SK-N-SH (cell line): ENCODE measurements at regions not wholly inside any gene's neighbourhood (a gene's known extent, or its start where the extent isn't known, plus 50 kb on each side); places are given as distances from the start of the nearest gene placed in this dataset.

ENCODE experiments used
- CTCF ChIA-PET: fragments of 300-600, 350-600 bp; formaldehyde crosslinking; extraction: SDS; loops from one replicate; lab custom pipeline; 2021; lab: Yijun Ruan, JAX
- POLR2A ChIA-PET: fragments of 350-600 bp; sonication (Branson Sonifier 250); formaldehyde crosslinking; extraction: SDS; loops from one replicate; lab custom pipeline; 2020; ENCODE audit warnings: antibody characterized with exemption, inconsistent platforms; lab: Yijun Ruan, JAX
- DNase-seq: peaks from one replicate; pipeline ENCODE4 v3.0.0; 2012
- H2AFZ ChIP-seq: fragments of 200-600 bp; sonication (generic); 2 replicates; pipeline ENCODE4 v1.8.1; 2016; ENCODE audit warnings: antibody characterized with exemption, mild to moderate bottlenecking, low read depth
- H3F3A ChIP-seq: fragments of 200-600 bp; sonication (generic); replicated peaks from 2 replicates; pipeline ENCODE3; 2016; ENCODE audit warnings: antibody characterized with exemption, mild to moderate bottlenecking; ENCODE audit not compliant: insufficient read depth
- H3K27ac ChIP-seq, 2 experiments: fragments of 200-500 bp in 1 of 2; fragments of 200-600 bp in 1 of 2; sonication (Bioruptor generic) in 1 of 2; sonication (generic), shearing (Covaris generic) in 1 of 2; 2 replicates each; pipeline versions ENCODE4 v1.5.1 to v1.6.1; 2014 to 2016; ENCODE audit warnings: low read depth in 2 of 2, inconsistent platforms in 1 of 2, low read length in 1 of 2, mild to moderate bottlenecking in 1 of 2, mixed read lengths in 1 of 2
- H3K27me3 ChIP-seq: fragments of 200-600 bp; sonication (generic), shearing (Covaris generic); 2 replicates; pipeline ENCODE4 v1.6.1; 2016; ENCODE audit warnings: mixed run types; ENCODE audit not compliant: insufficient read depth
- H3K36me3 ChIP-seq, 2 experiments: fragments of 200-500 bp in 1 of 2; fragments of 200-600 bp in 1 of 2; sonication (Bioruptor generic) in 1 of 2; sonication (generic) in 1 of 2; replicated peaks in 1 of 2; 2 replicates each; pipeline versions ENCODE3 to v1.5.1; 2014 to 2016; ENCODE audit warnings: low read length in 1 of 2, mild to moderate bottlenecking in 1 of 2; ENCODE audit not compliant: insufficient read depth in 2 of 2, control insufficient read depth in 1 of 2
- H3K4me1 ChIP-seq, 2 experiments: fragments of 200-500 bp in 1 of 2; fragments of 200-600 bp in 1 of 2; sonication (Bioruptor generic) in 1 of 2; sonication (generic), shearing (Covaris generic) in 1 of 2; 2 replicates each; pipeline versions ENCODE4 v1.5.1 to v1.6.1; 2014 to 2016; ENCODE audit warnings: low read depth in 1 of 2, low read length in 1 of 2, mixed run types in 1 of 2; ENCODE audit not compliant: insufficient read depth in 2 of 2, control insufficient read depth in 1 of 2
- H3K4me2 ChIP-seq: fragments of 200-600 bp; sonication (generic), shearing (Covaris generic); 2 replicates; pipeline ENCODE4 v1.6.1; 2017; ENCODE audit warnings: mixed run types
- H3K4me3 ChIP-seq, 2 experiments: fragments of 200-500 bp in 1 of 2; fragments of 200-600 bp in 1 of 2; sonication (Bioruptor generic) in 1 of 2; sonication (generic), shearing (Covaris generic) in 1 of 2; 2 replicates each; pipeline versions ENCODE4 v1.5.1 to v1.8.1; 2014 to 2016; ENCODE audit warnings: low read depth in 2 of 2, inconsistent platforms in 1 of 2, low read length in 1 of 2, mild to moderate bottlenecking in 1 of 2, mixed read lengths in 1 of 2, moderate library complexity in 1 of 2
- H3K79me2 ChIP-seq: fragments of 200-600 bp; sonication (generic); 2 replicates; pipeline ENCODE4 v1.8.1; 2017; ENCODE audit warnings: mild to moderate bottlenecking; ENCODE audit not compliant: insufficient read depth
- H3K9ac ChIP-seq: fragments of 200-600 bp; sonication (generic); 2 replicates; pipeline ENCODE4 v1.6.1; 2017; ENCODE audit warnings: mixed run types
- H3K9me2 ChIP-seq: fragments of 200-600 bp; sonication (generic); 2 replicates; pipeline ENCODE4 v1.6.1; 2017; ENCODE audit warnings: mixed run types
- H3K9me3 ChIP-seq: fragments of 200-600 bp; sonication (generic); 2 replicates; pipeline ENCODE4 v1.6.1; 2017; ENCODE audit warnings: mixed run types, mild to moderate bottlenecking, moderate library complexity
- H4K20me1 ChIP-seq: fragments of 200-600 bp; sonication (generic); 2 replicates; pipeline ENCODE4 v1.6.1; 2017; ENCODE audit warnings: mild to moderate bottlenecking, mixed run types; ENCODE audit not compliant: insufficient read depth
- ELF1 ChIP-seq: IDR thresholded peaks from 2 replicates; pipeline ENCODE4 v1.4.0; 2012
- EZH2phosphoT487 ChIP-seq: fragments of 200-600 bp; sonication (generic); IDR thresholded peaks from 2 replicates; pipeline ENCODE4 v1.6.1; 2017; ENCODE audit warnings: low read depth, mixed run types, mild to moderate bottlenecking, antibody characterized with exemption, moderate library complexity, borderline replicate concordance
- FOXJ3 ChIP-seq: sonication (generic); formaldehyde crosslinking; IDR thresholded peaks from 2 replicates; pipeline ENCODE4 v1.5.1; 2020; ENCODE audit warnings: mild to moderate bottlenecking, missing genetic modification reagents
- GABPA ChIP-seq: IDR thresholded peaks from 2 replicates; pipeline ENCODE4 v1.4.0; 2012; ENCODE audit warnings: low read depth, mild to moderate bottlenecking
- JUND ChIP-seq: IDR thresholded peaks from 2 replicates; pipeline ENCODE4 v1.4.0; 2012
- MEF2A ChIP-seq: IDR thresholded peaks from 2 replicates; pipeline ENCODE4 v1.4.0; 2012; ENCODE audit warnings: low read depth, borderline replicate concordance
- MXI1 ChIP-seq: IDR thresholded peaks from 2 replicates; pipeline ENCODE4 v1.6.1; 2012; ENCODE audit warnings: mild to moderate bottlenecking, low read depth, low read length, improper control_type of control experiment
- PBX3 ChIP-seq: IDR thresholded peaks from 2 replicates; pipeline ENCODE4; 2012
- RAD21 ChIP-seq: IDR thresholded peaks from 2 replicates; pipeline ENCODE4 v1.6.1; 2012; ENCODE audit warnings: mild to moderate bottlenecking, low read length
- SIN3A ChIP-seq: IDR thresholded peaks from 2 replicates; pipeline ENCODE4 v1.6.1; 2012; ENCODE audit warnings: low read depth, mild to moderate bottlenecking, low read length, moderate library complexity, borderline replicate concordance
- TAF1 ChIP-seq: IDR thresholded peaks from 2 replicates; pipeline ENCODE4 v1.6.1; 2012; ENCODE audit warnings: low read depth, mild to moderate bottlenecking, low read length, moderate library complexity, borderline replicate concordance
- TEAD4 ChIP-seq: IDR thresholded peaks from 2 replicates; pipeline ENCODE4 v1.4.0; 2012; ENCODE audit warnings: mild to moderate bottlenecking, borderline replicate concordance; ENCODE audit not compliant: insufficient read depth
- WGBS: methylation state at CpG from one replicate; pipeline ENCODE4 v1.1.6; 2017; ENCODE audit warnings: low lambda C conversion rate; 5-methylcytosine and 5-hydroxymethylcytosine counted together
- TF ChIP-seq, protein P1 (sequence below): fragments of 150-350 bp; IDR thresholded peaks from 2 replicates; pipeline ENCODE4 v1.6.1; 2017; ENCODE audit warnings: antibody characterized with exemption, low read length, low read depth, borderline replicate concordance
- TF ChIP-seq, protein P2 (sequence below): fragments of 200-600 bp; sonication (generic); IDR thresholded peaks from 2 replicates; pipeline ENCODE4 v1.6.1; 2017; ENCODE audit warnings: antibody characterized with exemption, mild to moderate bottlenecking, moderate library complexity
- TF ChIP-seq, protein P3 (sequence below): IDR thresholded peaks from 2 replicates; pipeline ENCODE4 v1.4.0; 2012; ENCODE audit warnings: low read depth, borderline replicate concordance

GRCh38 chr20:57831326-57831992, 121.6 kb upstream of the PMEPA1 start:
- Histone ChIP-seq H3K4me1 (peaks cover 0 to 9% of the 10 kb centered on the region in 2 experiments; a peak in 1 of 4 replicates), H3K9me2 (no peaks in the 10 kb centered on the region), H2AFZ (no peak overlapping the region), H3K4me2 (no peak overlapping the region), H3K79me2 (no peaks in the 10 kb centered on the region), H3K9ac (no peak overlapping the region), H3K36me3 (no peaks in the 10 kb centered on the region), H3F3A (no peaks in the 10 kb centered on the region), H3K27ac (no peak overlapping the region), H3K9me3 (no peaks in the 10 kb centered on the region), H3K27me3 (no peaks in the 10 kb centered on the region), H3K4me3 (no peak overlapping the region), H4K20me1 (no peaks in the 10 kb centered on the region)
- TF ChIP-seq EZH2phosphoT487 (no peak), ELF1 (no peak), FOXJ3 (no peak)
- ChIA-PET POLR2A (no interaction called here), CTCF (interaction anchor here (0.9 kb wide), 1 partner anchor 177 kb away, joined by 3 read pairs; no protein-coding TSS in a partner anchor)
- DNase-seq, result no peak
- 51% methylated on average over 2 of the region's 9 CpGs for WGBS

- Histone ChIP-seq H3K4me1 (peaks cover 0 to 6% of the 10 kb centered on the region in 2 experiments; a peak in 1 of 4 replicates), H4K20me1 (no peaks in the 10 kb centered on the region), H3K9ac (no peak overlapping the region), H3K27ac (no peak overlapping the region), H3K9me3 (no peaks in the 10 kb centered on the region), H3K79me2 (no peaks in the 10 kb centered on the region), H3F3A (no peaks in the 10 kb centered on the region), H3K36me3 (no peaks in the 10 kb centered on the region), H3K9me2 (no peaks in the 10 kb centered on the region), H3K27me3 (no peaks in the 10 kb centered on the region), H3K4me2 (no peak overlapping the region), H2AFZ (no peak overlapping the region), H3K4me3 (no peak overlapping the region)
- no peak for DNase-seq
- TF ChIP-seq TAF1 (no peak), SIN3A (no peak), GABPA (no peak), ELF1 (no peak), TEAD4 (no peak)
- TF ChIP-seq, protein P1, sequence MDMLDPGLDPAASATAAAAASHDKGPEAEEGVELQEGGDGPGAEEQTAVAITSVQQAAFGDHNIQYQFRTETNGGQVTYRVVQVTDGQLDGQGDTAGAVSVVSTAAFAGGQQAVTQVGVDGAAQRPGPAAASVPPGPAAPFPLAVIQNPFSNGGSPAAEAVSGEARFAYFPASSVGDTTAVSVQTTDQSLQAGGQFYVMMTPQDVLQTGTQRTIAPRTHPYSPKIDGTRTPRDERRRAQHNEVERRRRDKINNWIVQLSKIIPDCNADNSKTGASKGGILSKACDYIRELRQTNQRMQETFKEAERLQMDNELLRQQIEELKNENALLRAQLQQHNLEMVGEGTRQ, result no peak
- 79% methylated on average over 12 of the region's 12 CpGs for WGBS
- CTCF ChIA-PET, result interaction anchor here (0.9 to 1.5 kb wide), 2 partner anchors 176 to 257 kb away, joined by 3 to 5 read pairs; no protein-coding TSS in a partner anchor
- POLR2A ChIA-PET, result no interaction called here
Observed at GRCh38 chr20:57830515-57830895, 120.7 kb upstream of the PMEPA1 start.

DNA sequence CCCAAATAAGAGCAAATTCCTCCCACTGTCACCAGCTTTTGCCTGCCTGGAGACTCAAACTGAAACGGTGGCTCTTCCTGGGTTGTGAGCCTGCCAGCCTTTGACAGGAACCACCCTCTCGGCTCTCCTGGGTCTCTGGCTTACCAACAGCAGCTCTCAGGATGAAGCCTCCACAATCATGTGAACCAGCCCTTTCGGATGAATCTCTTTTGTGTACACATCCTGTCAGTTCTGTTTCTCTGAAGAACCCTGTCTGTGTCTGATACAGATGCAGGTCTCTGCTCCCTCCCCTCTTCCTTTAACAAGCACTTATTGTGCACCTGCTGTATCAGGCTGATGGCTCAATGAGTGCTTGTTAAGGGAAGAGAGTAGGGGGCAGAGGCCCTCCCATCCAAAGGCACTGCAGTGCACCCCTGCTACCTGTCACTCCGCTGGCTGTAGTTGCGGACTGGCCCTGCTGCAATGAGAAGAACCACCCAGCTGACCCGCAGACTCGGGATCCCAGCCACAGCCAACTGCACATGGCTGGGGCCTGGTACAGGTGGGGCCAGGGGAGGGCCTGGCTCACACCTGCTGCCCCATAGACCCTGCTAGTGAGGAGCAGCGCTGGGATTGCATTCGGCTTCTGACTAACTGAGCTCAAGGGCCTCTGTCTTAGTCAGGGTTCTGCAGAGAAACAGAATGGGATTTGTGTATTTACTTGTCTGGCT, 120.1 kb upstream of the PMEPA1 start:
- Histone ChIP-seq H3K4me2 (no peak overlapping the region), H3K9me3 (no peaks in the 10 kb centered on the region), H3K27me3 (no peaks in the 10 kb centered on the region), H4K20me1 (no peaks in the 10 kb centered on the region), H3K9ac (no peak overlapping the region), H3F3A (no peaks in the 10 kb centered on the region), H3K4me3 (no peak overlapping the region), H3K79me2 (no peaks in the 10 kb centered on the region), H3K9me2 (no peaks in the 10 kb centered on the region), H3K27ac (no peak overlapping the region), H2AFZ (no peak overlapping the region), H3K36me3 (no peaks in the 10 kb centered on the region), H3K4me1 (peaks cover 0 to 6% of the 10 kb centered on the region in 2 experiments; a peak in 1 of 4 replicates)
- 73% methylated on average over 6 of the region's 9 CpGs for WGBS
- TF ChIP-seq PBX3 (no peak), RAD21 (no peak), FOXJ3 (no peak), MEF2A (no peak), MXI1 (no peak), JUND (no peak)
- TF ChIP-seq, protein P2, sequence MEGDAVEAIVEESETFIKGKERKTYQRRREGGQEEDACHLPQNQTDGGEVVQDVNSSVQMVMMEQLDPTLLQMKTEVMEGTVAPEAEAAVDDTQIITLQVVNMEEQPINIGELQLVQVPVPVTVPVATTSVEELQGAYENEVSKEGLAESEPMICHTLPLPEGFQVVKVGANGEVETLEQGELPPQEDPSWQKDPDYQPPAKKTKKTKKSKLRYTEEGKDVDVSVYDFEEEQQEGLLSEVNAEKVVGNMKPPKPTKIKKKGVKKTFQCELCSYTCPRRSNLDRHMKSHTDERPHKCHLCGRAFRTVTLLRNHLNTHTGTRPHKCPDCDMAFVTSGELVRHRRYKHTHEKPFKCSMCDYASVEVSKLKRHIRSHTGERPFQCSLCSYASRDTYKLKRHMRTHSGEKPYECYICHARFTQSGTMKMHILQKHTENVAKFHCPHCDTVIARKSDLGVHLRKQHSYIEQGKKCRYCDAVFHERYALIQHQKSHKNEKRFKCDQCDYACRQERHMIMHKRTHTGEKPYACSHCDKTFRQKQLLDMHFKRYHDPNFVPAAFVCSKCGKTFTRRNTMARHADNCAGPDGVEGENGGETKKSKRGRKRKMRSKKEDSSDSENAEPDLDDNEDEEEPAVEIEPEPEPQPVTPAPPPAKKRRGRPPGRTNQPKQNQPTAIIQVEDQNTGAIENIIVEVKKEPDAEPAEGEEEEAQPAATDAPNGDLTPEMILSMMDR, result no peak
- TF ChIP-seq, protein P3, sequence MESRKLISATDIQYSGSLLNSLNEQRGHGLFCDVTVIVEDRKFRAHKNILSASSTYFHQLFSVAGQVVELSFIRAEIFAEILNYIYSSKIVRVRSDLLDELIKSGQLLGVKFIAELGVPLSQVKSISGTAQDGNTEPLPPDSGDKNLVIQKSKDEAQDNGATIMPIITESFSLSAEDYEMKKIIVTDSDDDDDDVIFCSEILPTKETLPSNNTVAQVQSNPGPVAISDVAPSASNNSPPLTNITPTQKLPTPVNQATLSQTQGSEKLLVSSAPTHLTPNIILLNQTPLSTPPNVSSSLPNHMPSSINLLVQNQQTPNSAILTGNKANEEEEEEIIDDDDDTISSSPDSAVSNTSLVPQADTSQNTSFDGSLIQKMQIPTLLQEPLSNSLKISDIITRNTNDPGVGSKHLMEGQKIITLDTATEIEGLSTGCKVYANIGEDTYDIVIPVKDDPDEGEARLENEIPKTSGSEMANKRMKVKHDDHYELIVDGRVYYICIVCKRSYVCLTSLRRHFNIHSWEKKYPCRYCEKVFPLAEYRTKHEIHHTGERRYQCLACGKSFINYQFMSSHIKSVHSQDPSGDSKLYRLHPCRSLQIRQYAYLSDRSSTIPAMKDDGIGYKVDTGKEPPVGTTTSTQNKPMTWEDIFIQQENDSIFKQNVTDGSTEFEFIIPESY, result no peak
- POLR2A ChIA-PET, result no interaction called here
- CTCF ChIA-PET, result interaction anchor here (1.2 to 1.5 kb wide), 2 partner anchors 9 to 257 kb away, joined by 3 to 5 read pairs; no protein-coding TSS in a partner anchor
- no peak for DNase-seq
